ENCODE measurements at regions not wholly inside any gene's neighbourhood (a gene's known extent, or its start where the extent isn't known, plus 50 kb on each side); places are given as distances from the start of the nearest gene placed in this dataset.

DNA sequence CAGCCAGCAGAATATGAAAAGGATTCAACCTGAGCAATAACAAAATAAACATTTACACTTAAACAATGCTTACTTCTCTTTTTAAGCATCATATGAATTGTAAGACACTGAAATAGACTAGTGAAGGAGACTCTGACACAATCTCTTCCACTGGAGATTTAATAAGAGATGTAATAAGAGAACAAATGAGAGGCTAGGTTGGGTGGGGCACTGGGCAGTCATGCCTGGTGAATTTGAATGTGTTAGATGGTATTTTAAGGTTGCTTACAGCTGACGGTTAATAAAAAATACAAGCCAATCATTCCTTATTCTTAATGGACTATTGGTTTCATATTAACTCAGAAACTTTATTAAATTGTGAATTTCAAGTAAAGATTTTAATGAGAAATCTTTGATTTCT, 105.9 kb upstream of the TARS1 start:
- no peak for DNase-seq

DNA sequence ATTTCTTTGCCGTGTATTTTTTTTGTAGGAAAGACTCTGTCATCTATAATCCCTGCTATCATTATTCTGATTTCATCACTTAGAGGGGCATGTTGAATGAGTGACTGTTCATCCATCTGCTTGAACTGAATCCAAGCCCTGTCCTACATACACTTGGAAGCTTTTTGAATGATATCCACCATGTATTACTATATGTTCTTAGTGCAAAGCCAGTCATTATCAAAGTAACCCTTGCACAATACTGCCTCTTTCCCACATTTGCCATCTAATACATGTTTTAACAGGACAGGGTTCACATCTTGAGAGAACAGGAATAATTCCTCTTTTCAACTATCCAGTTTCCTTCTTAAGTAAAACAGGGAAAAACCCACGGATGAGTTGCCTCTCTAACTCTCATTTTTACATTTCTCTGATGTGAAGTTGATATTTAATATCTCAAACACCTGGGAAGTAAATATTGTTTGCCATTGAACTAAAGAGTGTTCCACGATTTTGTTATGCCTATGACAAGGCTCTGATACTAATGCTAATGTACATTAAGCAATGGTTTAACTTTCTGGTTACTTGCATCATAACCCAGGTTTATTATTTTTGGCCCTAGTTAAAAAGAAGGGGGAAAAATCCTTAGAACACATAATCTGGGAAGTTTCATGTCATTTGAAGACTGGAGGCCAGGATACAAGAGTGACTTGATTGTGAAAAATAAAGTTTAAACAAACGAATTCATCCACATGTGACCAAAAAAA, 103.7 kb upstream of the TARS1 start:
- peak; percentile 45 for DNase-seq

DNA sequence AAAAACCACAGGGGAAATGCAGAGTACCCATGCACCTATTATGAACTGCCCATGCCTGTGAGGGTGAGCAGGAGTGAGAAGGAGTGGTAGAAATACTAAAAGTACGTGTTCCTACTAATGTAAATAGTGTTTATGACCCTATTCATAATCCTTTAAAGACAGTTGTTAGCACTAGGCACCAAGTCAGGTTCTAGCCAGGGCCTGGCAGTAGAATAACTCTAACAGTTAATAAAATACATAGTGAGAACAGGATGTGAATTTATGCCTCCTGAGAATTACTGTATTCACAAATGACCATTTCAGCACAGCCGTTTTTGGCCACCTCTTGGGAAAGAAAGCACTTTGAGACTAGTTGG, 103.2 kb upstream of the TARS1 start:
- peak; percentile 19 for DNase-seq

- no peak for DNase-seq
Measured at GRCh38 chr5:33338336-33339110, 102.2 kb upstream of the TARS1 start.

DNA sequence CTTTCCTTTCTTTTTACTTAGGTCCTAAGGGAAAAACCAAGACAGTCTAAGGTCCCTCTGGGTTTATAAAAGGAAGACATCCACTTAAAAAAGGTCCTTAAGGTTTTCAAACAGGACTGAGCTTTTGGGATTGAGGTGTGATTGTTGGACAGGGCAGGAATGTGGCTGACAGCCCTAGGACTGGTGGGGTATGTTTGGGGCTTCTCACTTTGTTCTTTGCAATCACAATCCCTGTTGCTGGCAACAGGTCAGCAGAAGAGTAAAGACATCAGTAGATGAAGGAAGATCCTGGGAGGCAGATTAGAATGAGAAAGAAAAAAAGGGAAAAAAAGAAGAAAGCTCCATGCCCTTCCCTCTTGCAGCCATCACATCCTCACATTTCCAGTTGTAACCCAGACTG, 101.4 kb upstream of the TARS1 start:
- no peak for DNase-seq

DNA sequence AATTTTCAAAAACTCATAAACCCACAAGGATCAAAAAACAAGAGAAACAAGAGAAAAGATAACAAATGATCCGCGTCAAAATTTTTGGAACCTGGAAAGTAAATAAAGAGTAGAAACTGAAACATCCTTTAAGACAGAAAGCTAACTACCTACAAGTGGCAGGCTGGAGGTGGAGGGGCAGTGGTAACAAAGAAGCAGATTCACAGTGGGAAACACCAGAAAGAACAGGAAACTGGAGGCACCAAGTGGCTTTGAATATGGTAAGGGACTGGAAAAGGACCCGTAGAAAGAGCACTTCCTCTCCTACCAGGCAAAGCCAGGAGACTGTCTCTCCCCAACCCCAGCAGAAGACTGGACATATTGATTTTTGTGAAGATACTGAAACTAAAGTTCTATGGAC, 100.6 kb upstream of the TARS1 start:
- DNase-seq = no peak

DNA sequence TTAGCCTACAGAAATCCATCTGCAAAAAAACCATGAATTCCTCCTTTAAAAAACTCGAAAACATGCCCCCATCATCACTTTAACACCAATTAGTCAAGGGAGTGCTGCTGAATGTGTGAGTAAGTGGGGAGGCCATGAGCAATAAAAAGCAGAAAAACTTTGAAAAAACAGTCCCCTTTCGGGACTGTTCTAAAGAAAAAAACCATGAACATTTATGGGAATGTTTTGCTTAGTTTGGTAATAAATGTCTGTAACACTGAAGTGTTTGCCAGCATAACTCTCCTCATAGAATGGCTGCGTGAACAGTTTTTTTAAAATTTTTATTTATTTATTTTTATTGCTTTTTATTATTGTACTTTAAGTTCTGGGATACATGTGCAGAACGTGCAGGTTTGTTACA, 99.4 kb upstream of the TARS1 start:
- no peak for DNase-seq

DNA sequence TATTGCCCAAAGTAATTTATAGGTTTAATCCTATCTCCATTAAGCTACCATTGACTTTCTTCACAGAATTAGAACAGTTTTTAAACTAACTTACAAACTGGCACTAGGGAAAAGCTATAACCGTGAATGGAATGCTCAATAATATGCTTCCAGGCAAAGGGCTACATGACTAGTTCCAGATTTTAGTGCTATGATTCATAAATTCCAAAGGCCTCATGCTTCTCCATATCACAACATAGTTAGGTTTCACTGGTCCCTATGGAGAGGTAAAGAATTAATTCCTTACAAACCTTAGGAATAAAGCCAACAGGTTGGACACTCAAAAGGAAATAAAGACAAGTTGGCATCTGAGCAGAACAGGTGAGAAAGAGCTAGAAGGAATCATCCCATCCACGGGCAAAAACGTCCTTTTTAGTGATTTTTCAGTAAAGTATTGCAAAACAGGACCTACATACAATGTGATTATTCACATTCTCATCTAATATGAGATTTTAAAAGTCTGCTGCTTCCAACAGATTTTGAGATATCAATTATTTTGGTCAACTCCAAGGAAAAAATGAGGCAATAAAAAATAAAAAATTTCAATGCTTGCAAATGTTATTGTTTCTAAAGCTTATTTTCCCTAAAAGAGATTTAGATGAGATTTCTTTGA, 97.0 kb upstream of the TARS1 start:
- DNase-seq = peak; percentile 93

GRCh38 chr5:33346534-33346933, 94.2 kb upstream of the TARS1 start:
- no peak for DNase-seq

DNA sequence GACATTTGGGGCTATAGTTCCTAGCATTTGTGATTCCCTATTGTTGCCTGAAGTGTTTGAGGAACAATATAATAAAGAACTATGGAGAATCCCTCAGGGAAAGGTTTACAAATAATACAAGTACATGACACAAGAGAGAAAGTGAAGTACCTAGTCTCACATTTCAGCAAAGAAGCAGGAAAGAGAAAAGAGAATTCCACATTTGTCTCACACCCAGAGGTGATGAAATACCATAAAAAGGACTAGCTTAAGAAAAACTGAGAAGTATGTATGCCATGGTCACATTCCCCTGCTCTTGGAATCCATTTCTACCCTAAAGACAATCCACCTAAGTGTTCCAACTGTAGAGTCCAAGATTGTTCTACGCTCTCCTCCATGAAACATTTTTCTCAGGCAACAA, 79.0 kb upstream of the TARS1 start:
- DNase-seq = peak; percentile 45

GRCh38 chr5:33362915-33363314, 77.8 kb upstream of the TARS1 start:
- DNase-seq = no peak

DNA sequence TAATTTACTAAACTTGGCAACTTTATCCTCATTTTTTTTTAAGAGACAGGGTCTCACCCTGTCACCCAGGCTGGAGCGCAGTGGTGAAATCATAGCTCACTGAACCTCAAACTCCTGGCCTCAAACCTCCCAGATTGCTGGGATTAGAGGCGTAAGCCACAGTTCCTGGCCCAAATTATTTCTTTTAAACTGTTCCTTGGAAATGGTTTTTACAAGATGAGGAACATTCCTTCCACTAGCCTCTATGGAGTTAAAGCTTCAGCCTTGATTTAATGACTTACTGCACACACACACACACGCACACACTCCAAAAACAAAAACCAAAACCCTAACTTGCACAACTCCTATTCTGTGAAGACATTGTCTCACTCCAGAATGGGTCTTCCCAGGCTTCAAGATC, 77.2 kb upstream of the TARS1 start:
- DNase-seq = peak; percentile 38

DNA sequence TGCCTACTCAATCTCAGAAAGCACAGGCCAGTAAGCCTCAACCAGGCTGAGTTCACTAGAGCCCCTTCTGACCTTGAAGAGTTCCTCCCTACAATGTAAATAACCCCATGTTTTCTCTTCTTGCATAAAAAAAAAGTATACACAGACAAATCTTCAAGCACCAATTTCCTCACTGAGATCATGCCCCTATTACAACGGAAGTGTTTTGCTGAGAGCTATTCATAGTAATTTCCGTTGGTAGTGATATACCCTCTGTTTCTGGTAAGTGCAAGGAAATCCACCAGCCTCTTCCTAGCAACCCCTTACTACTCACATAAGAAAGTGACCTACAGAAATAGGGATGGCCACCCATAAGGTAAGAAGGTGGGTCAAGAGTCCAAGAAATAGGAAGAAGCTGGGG, 76.4 kb upstream of the TARS1 start:
- no peak for DNase-seq

- DNase-seq = peak; percentile 31
Measured at GRCh38 chr5:33367416-33367815, 73.3 kb upstream of the TARS1 start.

GRCh38 chr5:33369485-33370465, 71.0 kb upstream of the TARS1 start:
- peak; percentile 82 for DNase-seq

DNA sequence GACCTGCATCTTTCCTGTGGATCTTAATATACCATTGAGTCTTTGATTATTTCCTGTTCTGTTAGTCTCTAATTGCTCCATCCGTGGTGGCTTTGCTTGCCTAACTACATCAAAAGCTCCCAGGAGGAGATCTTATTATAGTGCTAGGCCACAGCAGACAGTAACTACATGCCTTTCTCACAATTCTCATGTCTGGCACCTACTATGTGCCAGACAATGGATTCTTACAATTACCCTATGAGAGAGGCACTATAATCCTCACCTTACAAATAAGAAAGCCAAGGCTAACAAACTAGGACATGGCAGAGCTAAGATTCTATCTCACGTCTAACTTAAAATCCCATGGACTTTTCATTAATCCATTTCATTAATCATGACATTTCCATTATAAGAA, 70.3 kb upstream of the TARS1 start:
- no peak for DNase-seq

DNA sequence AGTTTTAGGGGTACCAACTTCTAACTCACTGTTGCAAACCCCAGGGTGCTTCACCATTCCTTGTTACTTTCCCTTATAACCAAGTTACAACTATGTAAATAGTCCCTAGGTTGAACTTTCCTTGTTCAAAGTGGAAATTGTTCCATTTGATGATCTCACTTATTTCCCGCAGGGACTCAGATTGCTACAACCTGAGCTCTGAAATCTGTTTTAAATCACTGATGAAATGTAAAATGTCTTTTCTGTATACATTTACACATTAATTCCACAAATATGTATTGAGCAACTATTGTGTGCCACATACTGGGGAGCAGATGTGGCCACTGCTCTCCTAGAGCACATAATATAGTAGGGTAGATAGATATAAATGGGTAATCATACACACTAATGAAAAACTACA, 69.1 kb upstream of the TARS1 start:
- DNase-seq = peak; percentile 92

- DNase-seq = no peak
Measured at GRCh38 chr5:33372721-33373472, 67.9 kb upstream of the TARS1 start.

DNA sequence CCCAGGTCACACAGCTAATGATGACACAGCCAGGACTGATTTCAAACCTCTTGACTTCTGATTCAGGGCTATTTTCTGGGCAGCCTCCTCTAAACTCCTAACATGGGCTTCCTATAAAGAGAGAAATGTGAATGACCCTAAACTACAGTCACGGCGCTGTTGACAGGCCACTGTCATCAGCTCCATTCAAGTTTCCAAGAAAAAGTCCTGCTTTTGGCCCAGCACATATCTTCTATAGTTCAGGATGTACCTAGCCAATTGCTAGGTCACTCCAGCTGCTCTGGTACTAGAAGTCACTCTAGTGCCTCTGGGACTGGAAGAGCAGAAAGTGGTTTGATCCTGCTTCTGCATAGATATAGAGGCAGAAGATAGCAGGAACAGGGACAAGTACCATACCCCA, 64.9 kb upstream of the TARS1 start:
- DNase-seq = no peak

DNA sequence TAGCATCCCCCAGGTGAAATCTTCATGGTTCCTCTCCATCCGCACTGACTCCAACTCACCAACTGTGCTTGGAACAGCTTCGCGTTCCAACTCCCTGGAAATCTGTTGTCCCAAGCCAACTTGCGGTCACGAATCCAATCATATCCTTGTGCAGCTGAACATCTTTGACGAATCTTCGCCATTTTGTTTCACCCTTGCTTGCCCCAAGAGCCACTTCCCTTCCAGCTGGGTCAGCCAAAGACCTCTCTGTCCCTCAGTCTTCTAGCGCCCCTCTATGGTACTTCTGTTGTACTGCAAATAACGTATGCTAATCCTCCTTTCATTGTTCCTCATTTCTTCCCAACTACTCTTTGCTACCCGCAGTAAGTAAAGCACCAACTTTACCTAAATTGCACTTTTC, 61.0 kb upstream of the TARS1 start:
- DNase-seq = peak; percentile 39

DNA sequence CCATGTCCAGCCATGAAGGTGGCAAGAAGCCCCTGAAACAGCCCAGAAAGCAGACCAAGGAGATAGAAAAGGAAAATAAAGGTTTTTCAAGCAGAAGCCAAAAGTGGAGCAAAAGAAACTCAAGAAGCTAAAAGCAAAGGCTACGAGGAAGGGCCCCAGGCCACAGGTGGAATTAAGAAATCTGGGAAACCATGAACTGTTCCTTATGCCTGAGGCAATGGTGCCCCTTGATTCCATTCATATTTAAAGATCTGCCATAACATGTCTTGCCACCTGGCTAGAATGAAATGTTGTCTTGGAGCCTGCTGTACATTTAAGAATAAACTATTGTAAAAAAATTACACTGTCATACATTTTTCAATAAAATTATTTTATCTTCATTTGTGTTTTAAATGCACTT, 59.5 kb upstream of the TARS1 start:
- no peak for DNase-seq
